ENCODE measurements at regions not wholly inside any gene's neighbourhood (a gene's known extent, or its start where the extent isn't known, plus 50 kb on each side); places are given as distances from the start of the nearest gene placed in this dataset.
"Not testable (repeated sequence)": the region's sequence is repeated elsewhere in the genome, so short reads cannot be mapped to it uniquely, and the experiment has no call there.

DNA sequence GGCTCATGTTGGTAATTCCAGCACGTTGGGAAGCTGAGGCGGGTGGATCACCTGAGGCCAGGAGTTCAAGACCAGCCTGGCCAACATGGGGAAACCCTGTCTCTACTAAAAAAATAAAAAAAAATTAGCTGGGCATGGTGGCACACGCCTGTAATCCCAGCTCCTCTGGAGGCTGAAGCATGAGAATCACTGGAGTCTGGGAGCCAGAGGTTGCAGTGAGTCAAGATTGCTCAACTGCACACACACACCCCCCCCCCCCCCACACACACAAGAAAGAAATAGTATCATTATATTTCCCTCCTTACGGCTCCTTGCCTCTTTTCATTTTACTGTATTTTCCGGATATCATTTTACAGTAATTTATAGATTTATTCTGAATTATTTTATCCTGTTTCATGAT, 963.1 kb upstream of the GOT2 start:
- in situ Hi-C loops (cut with HindIII; ENCODE audit: low sequenced_read_pairs), result no loop called here

DNA sequence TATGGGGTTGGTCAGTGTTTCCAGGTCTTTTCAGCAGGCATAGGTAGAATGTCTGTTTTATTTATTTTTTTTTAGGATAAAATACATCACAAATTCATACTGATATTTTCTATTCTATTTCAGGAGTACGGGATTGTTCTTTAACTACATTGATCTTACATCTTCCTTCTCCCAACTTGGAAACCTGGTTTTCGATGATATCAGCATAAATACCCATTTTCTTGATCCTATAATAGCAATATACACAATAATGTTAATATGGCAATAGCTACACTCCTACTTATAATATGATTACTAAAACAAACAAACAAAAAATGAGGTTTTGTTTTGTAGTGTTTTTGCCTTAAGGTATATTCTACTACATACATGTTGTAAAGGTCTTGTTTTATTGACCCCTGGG, 962.4 kb upstream of the GOT2 start:
- DNase-seq (ENCODE audit: low spot score), result no peak
- in situ Hi-C loops (cut with HindIII; ENCODE audit: low sequenced_read_pairs), result no loop called here

More for the DNA sequence above, 963.1 kb upstream of the GOT2 start:
- DNase-seq (ENCODE audit: low spot score), result no peak

DNA sequence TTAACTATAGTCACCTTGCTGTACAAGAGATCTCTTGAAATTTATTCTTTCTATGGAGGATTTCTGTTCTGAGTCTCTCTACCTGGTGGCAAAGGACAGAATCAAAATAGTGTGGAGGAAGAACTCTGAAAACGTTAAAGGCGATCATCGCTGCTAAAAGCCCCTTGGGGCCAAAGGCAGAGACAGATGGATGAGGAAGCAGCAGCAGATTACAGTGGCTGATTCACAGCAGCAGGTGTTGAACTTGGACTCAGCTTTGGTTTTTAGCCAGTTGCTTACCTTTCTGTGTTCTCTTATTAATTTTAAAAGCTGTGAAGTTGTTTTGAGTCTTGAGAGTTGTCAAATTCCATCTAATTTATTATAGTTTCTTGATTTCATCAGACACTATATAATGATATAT, 956.1 kb upstream of the GOT2 start:
- no peak for DNase-seq (ENCODE audit: low spot score)
- in situ Hi-C loops (cut with HindIII; ENCODE audit: low sequenced_read_pairs), result no loop called here

DNA sequence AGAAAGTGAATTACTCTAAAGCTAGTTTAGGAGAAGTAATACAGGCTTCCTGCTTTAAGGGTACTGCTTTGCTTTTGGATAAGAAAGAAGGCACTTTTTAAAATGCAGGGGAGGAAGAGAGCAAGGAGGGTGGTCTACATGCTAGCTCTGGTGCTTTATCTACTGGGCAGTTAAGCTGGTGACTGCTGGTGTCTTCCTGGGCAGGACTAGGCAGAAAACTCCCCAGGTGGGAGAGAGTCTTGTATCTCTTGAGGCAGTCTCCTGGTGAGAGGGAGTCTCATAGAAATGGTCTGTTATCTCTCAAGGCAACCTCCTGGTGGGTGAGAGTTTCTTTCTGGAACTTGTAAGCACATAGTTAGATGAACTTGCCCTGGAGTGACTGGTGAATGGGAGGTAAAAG, 953.9 kb upstream of the GOT2 start:
- no peak for DNase-seq (ENCODE audit: low spot score)
- in situ Hi-C loops (cut with HindIII; ENCODE audit: low sequenced_read_pairs), result no loop called here

DNA sequence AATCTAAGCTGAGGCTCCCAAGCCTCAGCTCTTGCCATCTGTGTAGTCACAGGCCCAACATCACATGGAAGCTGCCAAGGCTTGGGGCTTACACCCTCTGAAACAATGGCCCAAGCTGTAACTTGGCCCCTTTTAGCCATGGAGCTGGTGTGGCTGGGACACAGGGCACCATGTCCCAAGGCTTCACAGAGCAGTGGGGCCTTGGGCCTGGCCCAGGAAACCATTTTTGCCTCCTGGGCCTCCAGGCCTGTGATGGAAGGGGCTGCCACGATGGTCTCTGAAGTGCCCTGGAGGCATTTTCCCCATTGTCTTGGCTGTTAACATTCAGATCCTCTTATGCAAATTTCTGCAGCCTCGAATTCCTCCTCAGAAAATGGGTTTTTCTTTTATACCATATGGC, 952.3 kb upstream of the GOT2 start:
- no peak for DNase-seq (ENCODE audit: low spot score)
- in situ Hi-C loops (cut with HindIII; ENCODE audit: low sequenced_read_pairs), result no loop called here

DNA sequence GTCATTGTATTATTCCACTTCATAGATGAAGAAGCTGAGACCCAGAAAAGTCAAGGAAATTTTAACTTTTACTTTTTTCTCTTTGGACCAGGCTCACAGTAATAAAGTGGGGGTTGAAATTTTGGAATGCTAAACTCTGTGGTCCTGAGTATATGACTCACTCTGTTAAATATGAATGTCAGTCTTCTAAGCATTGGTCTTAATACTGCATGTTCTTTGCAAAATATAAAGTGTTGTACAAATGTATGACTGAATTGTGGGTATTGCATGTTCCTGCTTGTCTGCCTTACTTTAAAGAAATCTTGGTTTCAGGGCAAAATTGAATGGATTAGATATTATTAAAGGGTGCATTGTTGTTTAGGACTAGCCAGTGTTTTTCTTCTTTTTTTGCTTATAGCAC, 950.8 kb upstream of the GOT2 start:
- DNase-seq (ENCODE audit: low spot score), result no peak
- in situ Hi-C loops (cut with HindIII; ENCODE audit: low sequenced_read_pairs), result no loop called here

DNA sequence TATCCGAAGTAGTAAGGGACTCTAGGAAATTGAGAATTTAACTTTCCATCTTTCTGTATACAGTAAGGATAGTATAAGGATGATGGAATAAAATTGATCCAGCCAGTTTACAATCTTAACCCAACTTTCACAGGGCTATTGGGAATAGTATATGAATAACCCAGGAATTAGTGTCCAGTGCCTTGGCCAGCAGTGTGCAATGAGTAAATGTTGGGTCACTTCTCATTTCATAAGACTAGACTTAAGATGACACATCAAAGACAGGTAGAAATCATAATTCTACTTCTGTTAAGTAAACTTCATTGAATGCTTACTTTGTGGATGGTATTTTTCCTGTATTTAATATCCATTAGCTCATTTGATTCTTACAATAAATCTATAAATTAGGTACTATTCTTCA, 949.6 kb upstream of the GOT2 start:
- no peak for DNase-seq (ENCODE audit: low spot score)
- in situ Hi-C loops (cut with HindIII; ENCODE audit: low sequenced_read_pairs), result no loop called here

DNA sequence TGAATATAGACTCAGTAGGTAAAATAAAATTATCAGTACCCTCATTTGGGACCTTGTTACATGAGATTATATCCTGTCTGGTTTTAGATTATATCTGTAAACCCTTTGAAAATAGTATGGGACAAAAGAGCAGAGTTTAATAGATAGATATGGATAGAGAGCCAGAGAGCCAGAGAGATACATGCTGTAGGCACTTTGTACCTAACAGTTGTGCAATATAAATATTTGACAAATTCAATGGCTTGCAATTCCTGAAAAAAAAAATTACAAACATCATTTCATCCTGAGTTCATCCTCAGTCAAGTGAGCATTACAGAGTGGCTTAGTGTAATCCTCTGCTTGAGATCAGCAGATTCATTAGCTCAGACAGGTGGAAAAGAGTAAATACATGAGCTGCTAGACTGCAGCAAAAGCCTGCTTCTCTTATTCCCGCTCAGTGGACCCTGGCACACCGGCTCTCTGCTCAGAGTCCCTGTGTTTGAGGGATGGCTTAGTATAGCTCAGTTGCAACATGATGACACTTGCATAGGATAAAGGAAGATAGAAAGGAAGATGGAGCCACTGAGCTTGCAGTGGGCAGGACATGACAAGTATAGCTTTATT, 931.6 kb upstream of the GOT2 start:
- in situ Hi-C loops (cut with HindIII; ENCODE audit: low sequenced_read_pairs), result no loop called here
- no peak for DNase-seq (ENCODE audit: low spot score)

DNA sequence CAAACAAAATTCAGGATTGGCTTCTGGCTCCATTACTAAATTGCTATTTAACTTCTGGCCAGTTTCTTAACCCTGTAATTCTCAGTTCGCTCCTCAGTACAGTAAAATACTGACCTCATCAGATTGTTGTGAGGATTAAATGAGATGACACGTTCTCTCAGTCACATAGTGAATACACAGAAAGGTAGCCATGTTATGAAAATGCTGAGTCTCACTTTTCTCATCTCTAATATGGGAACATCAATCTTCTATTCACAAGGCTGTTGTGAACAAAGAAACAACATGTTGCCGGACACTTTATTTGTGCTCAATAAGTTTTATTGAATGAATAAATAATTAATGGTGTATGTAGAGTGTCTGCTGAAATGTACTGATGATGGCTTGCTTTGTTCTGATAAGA, 924.5 kb upstream of the GOT2 start:
- DNase-seq (ENCODE audit: low spot score), result no peak
- in situ Hi-C loops (cut with HindIII; ENCODE audit: low sequenced_read_pairs), result no loop called here

DNA sequence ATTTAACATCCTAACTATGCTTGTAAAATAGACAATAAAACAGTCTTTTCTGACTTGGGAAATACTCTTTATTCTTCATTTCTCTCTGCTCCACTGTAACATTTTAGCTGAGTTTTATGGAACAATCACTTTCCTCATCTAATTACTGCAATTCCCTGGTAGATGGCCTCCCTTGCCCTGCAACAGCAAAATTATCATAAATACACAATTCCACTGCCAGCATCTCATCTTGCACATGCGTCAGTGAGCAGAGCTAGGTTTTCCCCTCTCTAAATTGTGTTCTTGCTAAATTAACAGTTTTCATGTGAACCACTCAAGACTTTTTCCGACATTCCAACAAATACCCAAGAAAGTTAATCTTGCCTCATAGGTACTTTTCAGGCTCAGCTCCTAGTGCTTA, 920.9 kb upstream of the GOT2 start:
- in situ Hi-C loops (cut with HindIII; ENCODE audit: low sequenced_read_pairs), result no loop called here
- DNase-seq (ENCODE audit: low spot score), result no peak

DNA sequence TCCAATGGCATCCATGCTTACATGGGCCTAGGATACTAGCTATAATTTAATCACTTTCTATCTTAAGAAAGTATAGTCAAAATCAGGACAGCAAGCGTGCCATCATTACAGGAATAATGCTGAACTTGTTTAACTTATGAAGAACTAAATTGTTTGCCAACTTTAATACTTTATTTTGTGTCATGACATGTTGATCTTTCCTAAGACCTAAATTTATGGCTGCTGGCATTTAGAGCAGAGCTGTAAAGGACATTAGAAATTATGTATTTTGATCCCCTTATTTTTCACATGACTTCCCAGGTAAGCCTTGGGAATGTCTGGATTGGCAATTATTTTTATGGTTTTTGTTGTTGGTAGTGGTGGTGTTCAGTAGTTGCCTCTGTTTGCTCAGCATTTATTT, 920.3 kb upstream of the GOT2 start:
- no peak for DNase-seq (ENCODE audit: low spot score)
- in situ Hi-C loops (cut with HindIII; ENCODE audit: low sequenced_read_pairs), result no loop called here

DNA sequence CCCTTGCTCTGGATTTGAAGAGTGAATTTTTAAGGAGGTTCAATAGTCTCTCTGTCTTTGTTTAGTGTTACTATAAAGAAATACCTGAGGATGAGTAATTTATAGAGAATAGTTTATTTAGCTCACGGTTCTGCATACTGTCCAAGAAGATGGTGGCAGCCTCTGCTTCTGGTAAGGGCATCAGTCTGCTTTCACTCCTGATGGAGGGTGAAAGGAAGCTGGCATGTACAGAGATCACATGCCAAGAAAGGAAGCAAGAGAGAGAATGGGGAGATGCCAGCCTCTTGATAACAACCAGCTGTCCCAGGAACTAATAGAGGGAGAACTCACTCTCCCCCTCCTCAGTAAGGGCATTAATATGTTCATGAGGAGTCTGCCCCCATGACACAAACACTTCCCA, 917.5 kb upstream of the GOT2 start:
- DNase-seq (ENCODE audit: low spot score), result no peak
- in situ Hi-C loops (cut with HindIII; ENCODE audit: low sequenced_read_pairs), result no loop called here

DNA sequence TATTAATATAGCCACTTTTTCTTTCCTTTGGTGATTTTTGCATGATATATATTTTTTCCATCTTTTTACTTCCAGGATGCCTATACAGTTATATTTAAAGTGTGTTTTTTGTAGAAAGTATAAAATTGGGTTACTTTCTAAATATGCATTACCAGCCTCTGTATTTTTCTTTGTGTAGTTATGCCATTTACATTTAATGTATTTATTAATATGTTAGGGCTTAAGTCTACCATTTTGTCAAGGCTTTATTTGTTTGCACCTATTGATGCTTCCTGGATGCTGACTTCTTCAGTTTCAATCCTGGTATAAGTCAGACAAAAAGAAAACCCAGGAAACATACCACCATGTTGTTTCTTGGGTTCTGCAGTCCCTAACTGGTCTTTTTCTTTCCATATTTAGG, 911.1 kb upstream of the GOT2 start:
- in situ Hi-C loops (cut with HindIII; ENCODE audit: low sequenced_read_pairs), result no loop called here
- DNase-seq (ENCODE audit: low spot score), result no peak

DNA sequence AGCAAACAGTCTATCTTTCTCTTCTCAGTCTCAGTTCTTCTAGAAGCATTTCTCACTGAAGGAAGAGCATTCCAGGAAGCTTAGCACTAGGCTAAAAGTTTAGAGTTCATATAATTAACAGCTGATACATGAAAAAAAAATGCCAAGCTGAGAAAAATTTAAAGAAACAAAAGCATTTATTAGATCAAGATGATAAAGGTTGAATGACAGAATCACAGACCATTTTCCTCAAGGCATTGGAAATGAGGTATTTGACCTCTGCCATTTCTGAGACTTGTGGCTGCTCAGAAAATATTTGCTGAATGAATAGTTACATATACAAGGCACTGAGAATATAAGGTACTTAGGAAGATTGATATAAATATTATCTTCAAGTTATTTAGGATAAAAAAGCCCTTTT, 901.6 kb upstream of the GOT2 start:
- DNase-seq (ENCODE audit: low spot score), result no peak
- in situ Hi-C loops (cut with HindIII; ENCODE audit: low sequenced_read_pairs), result no loop called here

DNA sequence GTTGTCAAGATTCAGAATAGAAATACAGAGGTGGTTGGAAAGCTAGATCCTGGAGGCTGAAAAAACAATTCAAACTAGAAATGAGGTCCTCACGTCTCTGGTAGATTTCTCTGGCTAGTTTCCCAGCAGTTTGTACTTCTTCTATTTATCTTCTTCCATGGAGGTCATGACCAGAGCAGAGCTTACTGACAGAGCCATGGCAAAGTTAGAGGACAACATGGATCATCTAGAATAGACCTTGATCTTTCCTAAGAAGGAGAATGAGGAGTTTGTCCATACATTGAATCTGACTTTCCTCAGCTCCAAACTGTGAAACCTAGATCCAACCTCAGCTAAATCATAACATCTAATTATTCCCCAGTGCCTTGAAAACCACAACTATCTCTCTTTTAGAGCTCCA, 900.8 kb upstream of the GOT2 start:
- in situ Hi-C loops (cut with HindIII; ENCODE audit: low sequenced_read_pairs), result no loop called here
- DNase-seq (ENCODE audit: low spot score), result no peak

DNA sequence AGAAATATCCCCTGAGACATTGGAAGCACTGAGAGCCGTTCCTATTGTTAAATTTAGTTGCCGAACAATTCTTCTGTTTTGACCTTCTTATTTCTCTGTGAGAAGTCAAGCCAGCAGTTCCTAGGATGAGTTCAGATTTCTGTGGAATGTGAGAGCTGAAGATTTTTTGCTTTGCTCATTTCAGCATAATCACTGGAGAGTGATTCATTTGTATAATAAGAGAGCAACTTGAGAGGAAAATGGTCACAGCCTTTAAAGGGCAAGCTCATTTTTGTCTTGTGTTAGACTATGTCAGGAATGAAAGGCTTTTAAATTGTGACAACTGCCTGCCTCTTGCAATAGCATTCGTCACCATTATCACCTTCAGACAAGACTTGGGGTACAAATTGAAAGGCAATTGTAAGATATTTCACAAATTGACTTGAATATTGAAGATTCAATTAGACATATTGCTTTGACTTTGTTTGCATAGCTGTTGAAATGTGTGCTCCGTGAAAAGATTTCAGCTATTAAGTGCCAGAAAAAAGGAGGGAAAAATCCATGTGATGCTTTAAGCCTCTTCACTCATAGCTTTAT, 900.0 kb upstream of the GOT2 start:
- in situ Hi-C loops (cut with HindIII; ENCODE audit: low sequenced_read_pairs), result no loop called here
- DNase-seq (ENCODE audit: low spot score), result no peak

DNA sequence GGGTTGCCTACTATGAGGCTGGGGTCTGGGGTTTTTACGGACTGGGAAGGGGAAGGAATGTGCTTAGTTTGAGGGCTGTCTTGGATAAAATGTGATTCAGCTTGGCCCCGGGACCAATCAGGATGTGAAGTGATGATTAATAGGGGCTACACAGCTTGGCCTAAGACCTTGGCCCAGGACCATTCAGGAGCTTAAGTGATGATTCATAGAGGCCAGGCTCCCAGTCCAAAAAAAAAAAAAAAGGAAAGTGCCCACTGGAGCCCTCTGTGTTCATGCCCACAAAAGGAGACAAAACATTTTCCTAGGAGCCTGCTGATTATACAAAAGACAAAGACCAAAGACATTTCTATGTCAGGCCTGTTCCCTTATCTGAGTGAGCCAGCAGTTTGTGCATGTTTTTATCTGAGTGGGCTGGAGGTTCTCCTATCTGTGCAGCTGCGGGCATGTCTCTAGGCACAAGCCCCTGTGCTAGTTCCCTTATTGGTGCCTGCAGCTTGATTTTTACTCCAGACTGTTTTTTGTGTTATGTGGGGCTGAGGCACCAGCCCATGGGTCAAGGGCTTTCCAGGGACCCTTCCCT, 898.2 kb upstream of the GOT2 start:
- DNase-seq (ENCODE audit: low spot score), result no peak
- in situ Hi-C loops (cut with HindIII; ENCODE audit: low sequenced_read_pairs), result no loop called here

DNA sequence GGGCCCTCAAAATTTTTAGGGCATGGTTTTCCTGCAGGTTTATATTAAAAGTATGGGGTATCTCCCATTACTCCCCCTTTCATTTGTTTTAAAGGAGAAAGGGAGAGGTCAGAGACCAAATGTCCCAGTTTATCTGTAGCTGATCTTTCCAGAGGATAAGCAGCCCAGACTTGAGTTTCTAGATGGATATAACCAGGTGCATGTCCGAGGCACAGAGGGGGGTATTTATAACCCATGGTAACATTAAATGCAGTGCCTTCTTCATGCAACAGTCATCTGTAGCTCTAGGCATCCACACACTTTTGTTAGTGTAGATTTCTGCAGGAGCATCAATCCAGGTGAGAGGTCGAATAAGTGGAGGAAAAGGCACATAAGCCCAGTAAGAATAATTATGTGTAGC, 890.3 kb upstream of the GOT2 start:
- in situ Hi-C loops (cut with HindIII; ENCODE audit: low sequenced_read_pairs), result not testable (repeated sequence)

DNA sequence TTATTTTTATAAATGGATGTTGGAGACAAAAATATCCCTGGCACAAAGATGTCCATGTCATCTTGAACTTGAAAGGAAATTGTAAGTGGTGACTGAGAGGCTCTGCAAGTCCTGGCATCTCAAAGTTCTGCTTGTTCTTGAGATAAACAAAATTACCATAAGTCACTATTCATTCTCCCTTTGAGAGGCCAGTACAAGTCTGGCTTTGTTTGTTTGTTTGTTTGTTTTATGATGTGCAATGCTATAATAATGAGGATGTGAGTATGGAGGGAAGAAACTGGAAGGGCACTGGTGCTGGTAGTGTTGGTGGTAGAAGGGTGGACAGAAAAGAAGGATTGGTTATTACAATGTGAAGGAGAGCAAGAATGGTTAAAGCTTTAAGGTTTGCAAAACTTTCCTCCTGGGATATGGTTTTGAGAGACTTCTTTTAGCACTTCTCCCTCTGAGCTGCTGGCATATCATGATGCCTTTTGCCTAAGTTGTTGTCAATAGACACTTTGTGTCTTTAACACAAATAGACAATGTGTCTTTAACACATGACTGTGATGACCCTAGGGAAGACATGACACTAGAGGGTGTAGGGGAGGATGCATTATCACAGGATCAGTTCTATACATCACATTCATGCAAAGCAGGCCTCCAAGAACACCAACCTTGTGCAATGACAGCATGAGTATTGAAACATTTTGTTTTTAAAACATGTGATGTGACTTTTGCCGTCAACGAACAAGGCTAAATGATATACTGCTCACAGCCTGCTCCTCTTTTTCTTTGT, 880.5 kb upstream of the GOT2 start:
- DNase-seq (ENCODE audit: low spot score), result no peak
- in situ Hi-C loops (cut with HindIII; ENCODE audit: low sequenced_read_pairs), result no loop called here

More for the DNA sequence above, 890.3 kb upstream of the GOT2 start:
- DNase-seq (ENCODE audit: low spot score), result not testable (repeated sequence)

DNA sequence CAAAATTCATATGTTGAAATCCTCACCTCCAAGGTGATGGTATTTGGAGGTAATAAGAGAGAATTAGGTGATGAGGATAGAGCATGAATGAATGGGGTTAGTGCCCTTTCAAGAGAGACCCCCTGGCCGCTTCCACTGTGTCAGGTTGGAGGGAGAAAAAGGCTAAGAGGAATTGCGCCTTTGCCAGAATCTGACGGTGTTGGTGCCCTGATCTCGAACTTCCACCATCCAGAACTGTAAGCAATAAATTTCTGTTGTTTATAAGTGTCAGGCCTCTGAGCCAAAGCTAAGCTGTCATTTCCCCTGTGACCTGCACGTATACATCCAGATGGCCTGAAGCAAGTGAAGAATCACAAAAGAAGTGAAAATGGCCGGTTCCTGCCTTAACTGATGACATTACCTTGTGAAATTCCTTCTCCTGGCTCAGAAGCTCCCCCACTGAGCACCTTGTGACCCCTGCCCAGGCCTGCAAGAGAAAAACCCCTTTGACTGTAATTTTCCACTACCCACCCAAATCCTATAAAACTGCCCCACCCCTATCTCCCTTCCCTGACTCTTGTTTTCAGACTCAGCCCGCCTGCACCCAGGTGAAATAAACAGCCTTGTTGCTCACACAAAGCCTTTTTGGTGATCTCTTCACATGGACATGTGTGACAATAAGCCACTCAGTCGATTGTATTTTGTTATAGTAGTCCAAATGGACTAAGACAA, 878.9 kb upstream of the GOT2 start:
- in situ Hi-C loops (cut with HindIII; ENCODE audit: low sequenced_read_pairs); DNase-seq (ENCODE audit: low spot score): not testable (repeated sequence)
